GM18505 (cell line): ENCODE measurements at regions not wholly inside any gene's neighbourhood (a gene's known extent, or its start where the extent isn't known, plus 50 kb on each side); places are given as distances from the start of the nearest gene placed in this dataset.

Experiments used
- ATAC-seq: cut with Tn5 transposase; IDR thresholded peaks from one replicate; pipeline ENCODE4 v1.9.1; 2021; ENCODE audit not compliant: unreplicated experiment
- POLR2A ChIP-seq: IDR thresholded peaks from 4 replicates; pipeline ENCODE4 v1.6.1; 2011; ENCODE audit warnings: borderline replicate concordance; ENCODE audit not compliant: insufficient read depth, insufficient read length; ENCODE audit errors: extremely low read depth

DNA sequence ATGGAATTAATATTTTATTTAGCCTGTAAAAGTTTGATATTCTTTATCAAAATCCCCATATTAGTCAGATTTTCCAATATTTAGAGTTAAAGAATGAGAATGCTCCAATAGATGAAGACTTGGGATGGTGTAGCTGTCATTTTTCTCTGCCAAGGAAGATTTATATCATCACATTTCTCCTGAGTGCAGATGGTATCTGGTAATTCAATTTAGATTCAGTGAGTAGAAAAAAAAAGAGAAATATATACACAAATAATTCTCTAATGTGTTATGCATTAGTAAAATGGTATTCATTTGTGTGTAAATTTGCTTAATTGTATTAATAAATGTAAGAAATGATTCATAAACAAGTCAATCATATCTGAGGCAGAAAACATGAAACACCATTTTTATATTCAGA, 1508.7 kb upstream of the PCDH20 start:
- ATAC-seq, result no peak
- no peak for TF ChIP-seq POLR2A

DNA sequence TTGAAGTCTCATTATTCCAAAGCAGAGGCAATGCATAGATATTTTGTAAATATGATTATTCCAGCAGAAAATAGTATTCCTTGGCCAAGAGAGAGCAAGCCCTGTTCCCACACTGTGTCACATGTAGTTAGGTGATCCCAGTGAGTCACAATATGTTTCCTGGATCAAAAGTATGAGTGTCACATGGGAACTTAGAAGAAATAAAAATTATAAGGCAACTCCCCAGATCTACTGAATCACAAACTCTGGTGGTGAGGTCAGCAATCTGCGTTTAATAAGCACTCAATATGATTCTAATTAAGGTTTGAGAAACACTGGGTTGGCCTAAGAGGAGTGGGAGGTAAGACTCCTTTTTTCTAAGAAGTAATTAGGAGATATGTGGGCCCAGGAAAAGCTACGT, 1504.5 kb upstream of the PCDH20 start:
- TF ChIP-seq POLR2A, result no peak
- ATAC-seq, result no peak

DNA sequence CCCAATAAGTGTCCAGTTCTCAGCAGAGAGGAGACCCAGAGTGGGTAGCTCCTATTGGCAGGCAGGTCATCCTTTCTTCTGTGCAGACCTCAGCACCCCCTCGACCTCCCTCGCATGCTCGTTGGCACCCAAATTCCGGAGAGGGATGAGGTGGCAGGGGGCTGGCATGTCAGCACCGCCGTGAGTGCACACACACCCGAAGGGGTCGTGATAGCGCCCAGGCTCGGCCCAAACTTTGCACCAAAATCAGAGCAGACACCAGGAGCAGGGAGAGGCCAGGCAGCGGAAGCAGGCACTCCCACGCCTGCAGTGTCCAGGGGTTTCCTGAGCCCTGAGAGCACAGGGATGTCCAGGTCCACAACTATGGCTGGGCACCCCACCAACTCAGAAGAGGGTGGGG, 1503.8 kb upstream of the PCDH20 start:
- TF ChIP-seq POLR2A, result no peak
- ATAC-seq, result no peak

DNA sequence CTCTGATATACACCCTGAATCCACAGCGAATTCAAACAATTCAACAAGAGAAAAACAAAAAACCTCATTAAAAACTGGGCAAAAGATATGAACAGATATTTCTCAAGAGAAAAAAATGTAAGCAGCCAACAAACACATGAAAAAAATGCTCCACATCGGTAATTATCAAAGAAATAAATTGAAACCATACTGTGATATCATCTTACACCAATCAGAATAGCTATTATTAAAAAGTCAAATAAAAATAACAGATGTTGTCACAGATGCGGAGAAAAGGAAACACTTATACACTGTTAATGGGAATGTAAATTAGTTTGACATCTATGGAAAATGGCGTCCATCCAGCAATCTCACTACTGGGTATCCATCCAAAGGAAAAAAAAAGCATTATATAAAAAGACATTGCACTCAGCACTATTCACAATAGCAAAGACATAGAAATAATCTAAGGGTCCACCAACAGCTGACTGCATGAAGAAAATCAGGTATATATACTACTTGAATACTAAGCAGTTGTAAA, 1495.0 kb upstream of the PCDH20 start:
- ATAC-seq, result no peak
- no peak for TF ChIP-seq POLR2A

DNA sequence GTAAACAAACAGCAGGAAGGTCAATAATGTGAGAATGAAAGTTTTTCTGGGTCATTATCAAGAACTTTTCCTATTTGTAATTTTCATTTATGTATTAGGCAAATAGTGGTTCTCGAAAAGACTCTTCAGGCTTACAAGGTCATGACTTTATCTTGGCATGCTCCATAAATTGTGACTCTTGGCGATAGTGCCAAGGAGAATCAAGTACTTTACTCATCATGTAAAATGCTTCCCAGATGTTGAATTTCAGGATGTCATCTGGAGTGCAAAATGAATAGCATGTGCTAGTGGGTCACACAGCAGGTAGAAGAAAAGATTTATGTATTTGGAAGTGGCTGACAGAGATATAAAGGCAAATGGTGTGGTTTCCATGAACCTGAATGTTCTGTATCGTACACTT, 1492.7 kb upstream of the PCDH20 start:
- ATAC-seq, result no peak
- no peak for TF ChIP-seq POLR2A

DNA sequence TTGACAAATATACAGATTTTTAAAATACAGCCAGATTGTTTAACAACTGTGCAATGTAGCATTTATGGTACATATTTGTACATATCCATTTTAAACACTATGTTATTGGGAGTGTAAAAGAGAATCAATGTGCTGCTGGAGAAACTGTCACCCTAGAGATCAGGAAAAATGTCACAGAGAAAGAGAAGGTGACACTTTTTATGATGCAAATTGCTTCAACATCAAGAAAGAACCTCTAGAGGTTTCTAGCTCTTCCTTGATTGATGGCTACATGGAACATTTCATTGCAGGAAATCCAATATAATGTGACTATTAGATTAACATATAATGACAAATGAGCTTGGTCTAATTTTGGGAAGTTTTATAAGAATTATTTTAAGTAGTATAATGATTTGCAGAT, 1491.2 kb upstream of the PCDH20 start:
- no peak for TF ChIP-seq POLR2A
- ATAC-seq, result no peak

DNA sequence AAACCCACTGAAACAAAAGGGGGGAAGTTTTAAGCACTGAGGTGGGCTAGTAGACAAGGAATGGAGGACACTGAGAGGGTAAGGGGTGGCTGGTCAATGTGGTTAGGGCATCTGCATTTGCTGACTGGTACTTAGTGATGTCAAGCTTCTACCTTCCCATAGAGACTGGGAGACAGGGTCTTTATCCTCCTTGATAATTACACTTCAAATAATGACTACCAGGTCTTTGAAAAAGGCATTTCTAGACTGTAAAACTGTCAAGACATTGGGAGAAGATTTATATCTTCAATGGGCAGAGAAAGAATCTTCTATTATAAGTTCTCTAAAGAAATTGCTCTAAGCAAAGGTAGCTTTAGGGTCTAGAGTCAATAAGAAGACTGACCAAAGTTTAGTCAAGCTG, 1490.8 kb upstream of the PCDH20 start:
- no peak for TF ChIP-seq POLR2A
- ATAC-seq, result no peak

DNA sequence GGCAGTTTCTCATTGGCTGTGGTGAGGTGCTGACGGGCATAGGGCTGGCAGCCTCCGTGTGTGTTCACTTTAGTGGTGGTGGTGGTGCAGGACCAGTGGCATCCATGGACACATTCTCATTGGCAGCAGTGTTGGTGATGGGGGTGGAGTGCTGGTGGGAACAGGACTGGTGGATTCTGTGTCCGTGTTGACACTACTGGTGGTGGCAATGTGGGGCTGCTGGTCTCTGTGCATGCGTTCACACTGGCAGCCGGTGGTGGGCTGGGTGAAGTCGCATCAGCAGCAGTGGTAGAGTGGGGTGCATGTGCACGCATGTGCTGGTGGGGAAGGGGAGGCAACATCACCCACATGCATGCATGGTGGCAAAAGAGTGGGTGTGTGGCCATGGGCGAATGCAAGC, 1471.4 kb upstream of the PCDH20 start:
- ATAC-seq, result no peak
- TF ChIP-seq POLR2A, result no peak

DNA sequence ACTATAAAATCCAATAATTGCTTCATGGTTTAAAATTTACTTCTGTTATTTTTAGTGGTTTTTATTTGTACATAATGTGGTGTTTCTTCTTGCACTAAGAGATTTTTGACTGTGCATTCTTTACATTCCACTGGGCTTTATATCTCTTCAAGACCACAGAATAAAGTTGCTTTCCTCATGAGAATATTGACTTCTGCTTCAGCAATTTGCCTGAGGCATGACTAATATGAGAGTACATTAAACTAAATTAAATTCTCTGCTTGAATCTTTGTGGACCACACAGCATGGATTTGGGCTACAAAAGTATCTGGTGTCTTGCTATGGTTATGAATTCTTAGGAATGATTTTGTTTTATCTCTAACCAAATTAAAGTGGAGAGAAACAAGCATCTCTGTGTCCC, 1463.4 kb upstream of the PCDH20 start:
- no peak for ATAC-seq
- no peak for TF ChIP-seq POLR2A

DNA sequence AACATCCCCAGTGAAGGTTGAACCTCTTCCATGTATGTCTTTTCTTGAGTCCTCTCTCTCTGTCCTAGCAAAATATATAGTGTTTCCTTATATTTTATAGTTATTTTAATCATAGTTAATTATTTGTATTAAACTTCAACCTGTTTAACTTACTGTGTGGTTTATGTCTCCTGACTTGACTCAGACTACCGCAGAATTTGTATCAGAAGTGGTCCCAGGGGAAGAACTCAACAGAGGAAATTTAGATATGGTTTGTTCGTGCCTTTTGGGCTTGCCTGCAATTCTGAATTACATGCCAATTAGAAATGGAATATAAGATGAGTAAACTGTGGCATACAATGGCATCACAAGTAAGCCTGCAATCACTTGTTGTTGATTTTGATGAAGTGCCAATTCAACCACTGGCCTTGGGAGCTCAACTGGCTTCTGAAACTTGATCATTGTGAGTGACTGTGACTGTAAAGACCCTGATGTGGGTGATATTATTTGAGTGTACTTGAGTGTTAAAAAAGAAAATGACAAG, 1459.5 kb upstream of the PCDH20 start:
- no peak for ATAC-seq
- no peak for TF ChIP-seq POLR2A

DNA sequence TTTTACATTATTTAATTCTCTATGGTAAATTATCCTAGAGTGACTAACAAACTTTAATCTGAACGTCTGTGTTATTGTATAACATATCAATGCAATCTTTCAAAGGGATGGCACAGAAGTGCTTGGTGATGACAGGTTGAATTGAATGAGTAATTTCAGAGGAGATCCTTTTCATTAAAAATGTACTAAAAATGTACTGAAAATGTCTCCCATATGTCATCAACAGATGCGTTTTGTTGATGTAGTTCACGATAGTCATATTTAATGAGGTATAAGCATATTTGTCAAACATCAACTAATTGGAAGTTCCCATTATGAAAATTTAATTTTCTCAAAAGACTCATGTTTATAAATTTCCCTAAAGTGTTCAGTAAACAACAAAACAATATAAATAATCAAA, 1434.7 kb upstream of the PCDH20 start:
- no peak for TF ChIP-seq POLR2A
- ATAC-seq, result no peak

DNA sequence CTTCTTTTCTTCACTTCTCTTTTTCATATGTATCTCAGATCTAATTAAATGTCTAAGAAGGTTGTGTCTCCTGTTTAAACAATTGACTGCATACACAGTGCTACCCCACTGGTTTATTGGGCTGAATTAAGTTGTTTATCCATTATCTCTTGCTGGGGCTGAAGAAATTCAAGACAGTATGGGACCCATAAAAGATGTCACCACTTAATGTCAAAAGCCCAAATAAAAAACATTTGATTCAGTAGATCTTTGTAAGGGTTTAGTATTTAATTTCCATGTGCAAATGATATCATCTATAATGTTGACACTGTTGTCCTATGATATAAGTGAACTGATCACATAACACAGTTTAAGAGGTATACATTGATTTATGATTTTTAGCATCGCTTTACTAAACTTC, 1431.9 kb upstream of the PCDH20 start:
- TF ChIP-seq POLR2A, result no peak
- no peak for ATAC-seq

DNA sequence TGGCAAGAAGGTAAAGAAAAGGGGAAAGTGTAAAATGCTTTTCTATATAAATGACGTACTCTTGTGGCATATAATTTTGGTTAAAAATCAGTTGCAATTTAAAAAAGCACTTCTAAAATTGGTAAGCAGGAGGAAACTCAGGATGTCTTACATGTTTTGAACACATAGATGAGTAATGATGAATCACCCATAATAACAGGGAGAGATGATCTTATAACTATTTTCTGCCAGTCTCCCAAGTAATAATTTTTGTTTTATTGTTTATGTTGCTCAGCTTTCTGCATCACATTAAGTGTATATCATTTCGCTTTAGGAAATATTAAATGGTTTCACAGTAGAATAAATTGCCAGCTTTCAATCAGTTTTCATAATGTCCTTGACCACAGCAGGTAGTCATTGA, 1430.7 kb upstream of the PCDH20 start:
- ATAC-seq, result no peak
- no peak for TF ChIP-seq POLR2A

DNA sequence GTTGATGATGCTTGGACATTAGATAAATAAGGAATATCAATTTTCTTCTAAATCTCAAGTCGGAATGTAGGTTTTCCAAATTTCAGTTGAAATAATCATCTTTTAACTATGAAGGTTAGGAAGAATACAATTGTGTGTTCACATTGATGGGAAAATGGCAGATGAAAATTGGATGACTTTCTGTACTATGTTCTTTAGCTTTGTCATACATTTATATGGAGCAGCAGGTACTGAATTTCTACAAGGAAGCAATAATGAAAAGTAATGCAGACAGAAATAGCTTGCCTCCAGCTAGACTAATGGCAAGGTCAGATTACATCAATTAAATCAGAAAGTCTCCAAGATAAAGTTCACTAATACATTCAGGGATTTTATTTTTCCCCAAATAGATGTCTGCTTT, 1423.7 kb upstream of the PCDH20 start:
- no peak for ATAC-seq
- no peak for TF ChIP-seq POLR2A

DNA sequence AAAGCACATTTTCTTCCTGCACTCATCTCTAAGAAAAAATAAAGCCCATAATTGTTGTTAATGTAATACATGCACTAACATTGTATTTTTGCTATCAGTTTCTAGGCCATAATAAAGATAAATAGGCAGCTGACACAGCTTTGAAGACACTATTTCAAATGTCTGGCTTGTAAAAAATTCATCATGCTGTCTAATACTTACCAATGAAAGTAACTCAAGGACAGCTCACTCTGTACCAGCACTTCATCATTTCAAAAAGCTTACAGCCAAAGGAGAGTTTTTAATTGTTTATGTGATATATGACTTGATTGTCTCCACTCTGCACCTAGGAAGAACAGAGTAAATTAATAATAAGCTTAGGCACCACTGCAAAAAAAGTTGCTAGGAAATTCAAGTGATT, 1423.3 kb upstream of the PCDH20 start:
- TF ChIP-seq POLR2A, result no peak

DNA sequence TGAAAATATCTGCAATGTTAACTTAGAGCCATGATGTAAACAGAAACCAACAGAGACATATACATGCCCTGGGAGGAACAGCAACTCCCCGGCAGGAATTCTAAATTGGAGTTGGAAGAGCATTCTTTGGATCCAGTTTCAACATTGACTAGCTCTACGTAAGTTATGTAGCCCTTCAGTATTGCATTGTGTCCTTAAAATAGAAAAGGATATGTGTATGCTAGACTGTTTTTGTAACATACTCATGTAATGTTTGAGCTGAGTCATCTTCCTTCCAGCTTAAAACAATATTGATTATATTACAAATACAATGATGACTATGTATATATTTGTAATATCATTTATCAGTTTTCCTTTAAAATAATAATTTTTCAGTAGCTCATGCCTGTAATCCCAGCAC, 1422.2 kb upstream of the PCDH20 start:
- no peak for TF ChIP-seq POLR2A
- no peak for ATAC-seq

More for the DNA sequence above, 1423.3 kb upstream of the PCDH20 start:
- ATAC-seq, result no peak

DNA sequence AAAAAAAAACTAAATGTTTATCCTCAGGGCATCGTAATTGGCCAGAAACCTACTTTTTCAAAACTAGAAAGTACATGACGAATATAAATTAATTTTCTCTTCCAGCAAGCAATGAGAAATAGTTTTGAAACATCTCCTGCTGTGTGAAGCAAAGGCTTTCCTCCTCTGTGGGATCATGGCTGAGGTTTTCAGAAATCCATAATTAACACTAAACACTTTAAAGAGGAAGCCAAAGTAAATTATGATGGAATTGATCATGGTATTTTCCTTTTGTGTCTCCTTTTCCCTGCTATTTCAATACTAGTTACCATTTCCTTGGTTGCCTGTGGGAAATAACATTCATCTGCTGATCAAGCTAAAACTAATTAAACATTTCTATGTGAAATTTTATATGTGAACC, 1413.8 kb upstream of the PCDH20 start:
- ATAC-seq, result no peak
- TF ChIP-seq POLR2A, result no peak
